Fibroblast of pulmonary artery (primary cell): ENCODE measurements at regions not wholly inside any gene's neighbourhood (a gene's known extent, or its start where the extent isn't known, plus 50 kb on each side); places are given as distances from the start of the nearest gene placed in this dataset.

Experiments
- DNase-seq: peaks from one replicate; pipeline ENCODE4 v3.0.0-alpha.2; 2010; ENCODE audit warnings: low read depth
- H3K4me3 ChIP-seq: replicated peaks from 2 replicates; pipeline ENCODE4 v1.5.1; 2011; ENCODE audit warnings: low read depth, mild to moderate bottlenecking, control low read depth, low read length, moderate library complexity
- TF ChIP-seq, protein P1 (sequence below): IDR thresholded peaks from 2 replicates; pipeline ENCODE4 v1.5.1; 2011; ENCODE audit warnings: mild to moderate bottlenecking, control low read depth, low read length, inconsistent platforms; ENCODE audit errors: missing control alignments

DNA sequence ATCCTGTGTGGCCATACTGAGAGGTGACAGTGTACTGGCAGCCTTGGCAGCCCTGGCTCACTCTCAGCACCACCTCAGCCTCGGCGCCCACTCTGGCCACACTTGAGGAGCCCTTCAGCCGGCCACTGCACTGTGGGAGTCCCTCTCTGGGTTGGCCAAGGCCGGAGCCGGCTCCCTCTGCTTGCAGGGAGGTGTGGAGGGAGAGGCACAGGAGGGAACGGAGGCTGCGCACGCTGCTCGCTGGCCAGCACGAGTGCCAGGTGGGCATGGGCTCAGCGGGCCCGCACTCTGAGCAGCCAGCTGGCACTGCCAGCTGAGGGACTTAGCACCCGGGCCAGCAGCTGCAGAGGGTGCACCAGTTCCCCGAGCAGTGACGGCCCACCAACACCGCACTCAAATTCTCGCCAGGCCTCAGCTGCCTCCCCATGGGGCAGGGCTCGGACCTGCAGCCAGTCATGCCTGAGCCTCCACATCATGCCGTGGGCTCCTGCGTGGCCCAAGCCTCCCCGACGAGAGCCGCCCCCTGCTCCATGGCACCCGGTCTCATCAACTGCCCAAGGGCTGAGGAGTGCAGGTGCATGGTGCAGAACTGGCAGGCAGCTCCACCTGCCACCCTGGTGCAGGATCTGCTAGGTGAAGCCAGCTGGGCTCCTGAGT lies 184.4 kb upstream of the TOX3 start:
- DNase-seq: no peak
- TF ChIP-seq, protein P1, sequence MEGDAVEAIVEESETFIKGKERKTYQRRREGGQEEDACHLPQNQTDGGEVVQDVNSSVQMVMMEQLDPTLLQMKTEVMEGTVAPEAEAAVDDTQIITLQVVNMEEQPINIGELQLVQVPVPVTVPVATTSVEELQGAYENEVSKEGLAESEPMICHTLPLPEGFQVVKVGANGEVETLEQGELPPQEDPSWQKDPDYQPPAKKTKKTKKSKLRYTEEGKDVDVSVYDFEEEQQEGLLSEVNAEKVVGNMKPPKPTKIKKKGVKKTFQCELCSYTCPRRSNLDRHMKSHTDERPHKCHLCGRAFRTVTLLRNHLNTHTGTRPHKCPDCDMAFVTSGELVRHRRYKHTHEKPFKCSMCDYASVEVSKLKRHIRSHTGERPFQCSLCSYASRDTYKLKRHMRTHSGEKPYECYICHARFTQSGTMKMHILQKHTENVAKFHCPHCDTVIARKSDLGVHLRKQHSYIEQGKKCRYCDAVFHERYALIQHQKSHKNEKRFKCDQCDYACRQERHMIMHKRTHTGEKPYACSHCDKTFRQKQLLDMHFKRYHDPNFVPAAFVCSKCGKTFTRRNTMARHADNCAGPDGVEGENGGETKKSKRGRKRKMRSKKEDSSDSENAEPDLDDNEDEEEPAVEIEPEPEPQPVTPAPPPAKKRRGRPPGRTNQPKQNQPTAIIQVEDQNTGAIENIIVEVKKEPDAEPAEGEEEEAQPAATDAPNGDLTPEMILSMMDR: no peak
- H3K4me3 ChIP-seq: no peak overlapping the region

DNA sequence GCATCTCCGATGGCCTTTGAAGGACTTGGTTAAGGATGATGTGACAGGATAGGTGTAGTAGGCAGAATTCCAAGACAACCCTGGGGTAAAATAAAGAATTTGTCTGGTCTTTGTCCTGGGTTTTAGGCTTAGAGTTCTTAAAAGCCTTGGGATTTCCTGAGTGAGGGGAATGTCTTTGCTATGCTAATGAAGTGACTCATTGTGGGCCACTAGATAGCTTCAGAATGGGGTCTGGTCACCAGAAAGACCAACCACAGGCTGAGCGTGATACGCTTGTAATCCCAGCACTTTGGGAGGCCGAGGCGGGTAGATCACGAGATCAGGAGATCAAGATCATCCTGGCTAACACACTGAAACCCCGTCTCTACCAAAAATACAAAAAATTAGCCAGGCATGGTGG lies 182.8 kb upstream of the TOX3 start:
- TF ChIP-seq, protein P1: no peak
- H3K4me3 ChIP-seq: no peak overlapping the region
- no peak for DNase-seq

DNA sequence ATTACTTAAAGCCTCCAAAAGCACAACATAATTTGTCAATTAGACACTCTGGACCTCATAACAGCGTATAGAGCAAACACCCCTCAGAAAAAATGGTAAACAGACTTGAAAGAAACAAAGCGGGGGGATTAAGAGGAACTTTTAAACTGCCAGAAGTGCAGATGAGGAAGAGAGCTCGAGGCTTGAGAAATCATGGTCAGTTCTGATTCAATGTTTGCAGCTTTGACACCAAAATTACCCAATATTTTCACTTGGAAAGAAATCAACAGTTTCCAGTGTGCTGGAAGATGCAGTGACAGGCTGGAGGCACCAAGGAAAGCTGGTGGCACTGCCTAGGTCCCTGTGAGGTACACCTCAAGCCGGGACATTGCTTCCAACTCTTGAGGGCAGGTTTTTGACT lies 180.9 kb upstream of the TOX3 start:
- DNase-seq: no peak
- no peak overlapping the region for H3K4me3 ChIP-seq
- TF ChIP-seq, protein P1: no peak

DNA sequence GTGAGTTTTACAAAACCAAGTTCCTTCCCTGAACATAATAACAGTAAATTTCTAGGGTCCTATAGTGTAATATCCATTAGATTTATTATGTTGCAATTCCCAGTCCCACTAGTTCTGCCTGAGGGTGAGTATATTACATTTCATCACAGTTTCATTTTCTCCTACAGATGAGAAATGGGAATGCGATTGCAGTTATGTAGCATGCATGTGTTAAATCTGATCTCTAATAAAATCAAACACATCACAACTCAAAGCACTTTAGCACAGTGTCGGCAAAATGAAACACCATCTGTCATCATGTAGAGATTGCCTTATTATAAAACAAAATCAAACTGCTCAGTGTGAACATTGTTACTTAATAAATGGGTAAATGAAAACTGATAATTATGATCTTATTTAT lies 180.5 kb upstream of the TOX3 start:
- TF ChIP-seq, protein P1: no peak
- DNase-seq: no peak
- no peak overlapping the region for H3K4me3 ChIP-seq

DNA sequence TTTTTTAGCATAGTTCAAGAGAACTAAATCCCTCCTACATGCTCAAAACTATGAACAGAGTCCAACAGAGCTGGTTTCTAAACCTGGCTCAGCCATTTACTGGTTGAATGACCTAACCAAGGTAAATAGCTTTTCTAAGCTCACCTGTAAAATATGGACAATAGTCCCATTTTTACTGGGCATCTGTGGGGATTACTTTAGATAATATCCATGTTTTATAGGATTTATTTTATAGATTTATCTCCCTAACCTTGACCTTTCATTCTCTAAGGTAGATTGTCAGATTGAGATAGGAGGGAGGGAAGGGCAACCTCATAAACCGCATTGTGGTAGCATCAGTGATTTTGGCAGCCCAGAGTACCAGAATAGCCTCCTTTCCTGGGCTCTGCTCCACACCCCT lies 178.5 kb upstream of the TOX3 start:
- TF ChIP-seq, protein P1: no peak
- DNase-seq: no peak
- no peak overlapping the region for H3K4me3 ChIP-seq

DNA sequence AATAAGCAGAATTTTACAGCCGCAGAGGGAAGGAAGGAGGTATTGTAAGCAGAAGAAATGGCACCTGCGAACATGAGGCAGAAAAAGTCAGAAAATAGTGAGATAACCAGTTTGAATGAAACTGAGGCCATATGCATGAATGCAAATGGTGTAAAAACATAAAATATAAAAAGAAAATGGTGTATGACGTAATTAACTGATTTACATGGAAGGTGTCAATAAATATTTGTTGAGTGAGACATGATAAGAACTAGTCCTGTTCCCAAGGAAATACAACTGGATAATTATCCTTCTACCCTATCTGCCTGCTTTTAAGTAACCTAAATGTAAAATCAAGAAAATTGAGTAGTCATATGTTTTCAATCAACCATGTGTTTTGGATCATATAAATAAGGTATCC lies 178.1 kb upstream of the TOX3 start:
- DNase-seq: no peak
- TF ChIP-seq, protein P1: no peak
- no peak overlapping the region for H3K4me3 ChIP-seq

DNA sequence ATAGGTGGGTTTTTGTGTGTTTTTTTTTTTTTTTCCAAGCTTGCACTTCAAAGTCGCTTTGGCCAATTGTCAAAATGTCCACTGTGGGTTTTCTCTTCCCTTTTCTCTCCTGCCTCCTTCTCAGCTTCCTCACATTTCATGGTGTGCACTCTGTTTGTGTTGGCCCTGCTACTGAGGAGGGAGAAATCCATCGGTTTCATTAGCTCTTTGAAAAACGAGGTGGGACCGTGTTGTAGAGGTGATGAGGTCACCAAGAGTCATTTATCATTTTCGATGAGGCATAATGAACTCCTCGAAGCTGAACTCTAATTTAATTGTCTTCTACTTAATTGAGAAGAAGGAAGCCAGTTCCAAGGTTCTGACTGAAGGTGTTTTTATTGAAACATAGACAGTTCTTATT lies 174.4 kb upstream of the TOX3 start:
- TF ChIP-seq, protein P1: no peak
- DNase-seq: no peak
- no peak overlapping the region for H3K4me3 ChIP-seq
